ENCODE measurements at regions not wholly inside any gene's neighbourhood (a gene's known extent, or its start where the extent isn't known, plus 50 kb on each side); places are given as distances from the start of the nearest gene placed in this dataset.
"Not testable (repeated sequence)": the region's sequence is repeated elsewhere in the genome, so short reads cannot be mapped to it uniquely, and the experiment has no call there.

DNA sequence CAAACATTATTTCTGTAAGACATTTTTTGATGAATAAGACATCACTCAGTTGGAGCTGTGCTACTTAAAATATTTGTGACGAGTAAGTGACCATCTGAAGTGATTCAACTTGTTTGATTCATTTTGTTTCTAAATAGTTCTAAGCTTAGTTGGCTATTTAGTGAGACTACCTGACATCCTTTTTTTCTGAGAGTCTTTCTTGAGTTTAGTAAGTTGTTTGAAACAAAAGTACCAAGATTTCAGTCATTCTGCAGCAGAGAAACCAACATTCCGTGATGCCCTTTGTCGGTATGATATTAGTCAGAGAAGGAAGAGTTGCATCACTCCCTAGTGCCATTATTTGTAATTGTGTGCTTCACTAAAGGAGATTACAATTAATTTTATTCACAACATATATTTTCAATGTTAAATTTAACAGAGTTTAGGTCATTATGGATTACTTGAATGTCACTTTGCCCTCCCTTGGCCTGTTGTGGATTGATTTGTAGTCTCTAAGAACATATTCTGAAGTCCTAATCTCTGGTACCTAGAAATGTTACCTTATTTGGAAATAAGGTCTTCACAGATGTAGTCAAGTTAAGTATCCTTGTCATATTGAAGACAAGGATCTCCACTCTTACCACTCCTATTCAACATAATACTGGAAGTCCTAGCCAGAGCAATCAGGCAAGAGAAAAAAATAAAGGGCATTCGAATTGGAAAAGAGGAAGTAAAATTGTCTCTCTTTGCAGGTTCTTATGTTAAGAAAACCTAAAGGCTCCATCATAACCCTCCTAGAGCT is 212.2 kb downstream of the PCSK1 start:
- CTCF ChIA-PET: no interaction called here
- POLR2A ChIA-PET: interaction anchor here (0.6 kb wide), 1 partner anchor 157 kb away, joined by 3 read pairs; no protein-coding TSS in a partner anchor

DNA sequence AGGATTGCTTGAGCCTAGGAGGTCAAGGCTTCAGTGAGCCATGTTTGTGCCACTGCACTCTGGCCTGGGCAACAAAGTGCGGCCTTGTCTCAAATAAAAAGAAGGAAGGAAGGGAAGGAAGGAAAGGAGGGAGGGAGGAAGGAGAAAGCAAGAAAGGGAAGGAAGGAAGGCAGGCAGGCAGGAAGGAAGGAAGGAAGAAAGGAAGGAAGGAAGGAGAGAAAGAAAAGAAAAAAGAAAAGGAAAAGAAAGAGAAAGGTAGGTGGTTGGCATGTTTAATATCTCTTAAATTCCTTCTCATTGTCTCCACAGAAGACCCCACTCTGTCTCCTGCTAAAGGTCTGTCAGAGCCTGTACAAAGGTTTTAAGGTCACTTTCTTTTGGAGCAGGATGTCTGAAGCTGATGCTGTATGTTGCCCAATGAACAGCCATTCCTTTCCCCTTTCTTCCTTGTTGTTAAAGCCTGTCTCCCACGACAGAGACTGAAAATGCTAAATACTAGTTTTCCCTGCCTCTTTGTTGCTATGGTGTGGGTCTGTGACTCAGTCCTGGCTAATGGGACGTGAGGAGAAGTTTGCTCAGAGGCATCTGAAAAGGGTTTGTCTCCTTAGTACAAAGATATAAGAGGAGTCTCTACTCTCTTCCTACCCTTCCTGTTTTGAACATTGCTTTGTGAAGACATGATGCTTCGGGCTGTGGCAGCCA is 213.3 kb downstream of the PCSK1 start:
- ChIA-PET POLR2A (interaction anchor here (0.6 kb wide), 1 partner anchor 156 kb away, joined by 3 read pairs; no protein-coding TSS in a partner anchor), CTCF (no interaction called here)

DNA sequence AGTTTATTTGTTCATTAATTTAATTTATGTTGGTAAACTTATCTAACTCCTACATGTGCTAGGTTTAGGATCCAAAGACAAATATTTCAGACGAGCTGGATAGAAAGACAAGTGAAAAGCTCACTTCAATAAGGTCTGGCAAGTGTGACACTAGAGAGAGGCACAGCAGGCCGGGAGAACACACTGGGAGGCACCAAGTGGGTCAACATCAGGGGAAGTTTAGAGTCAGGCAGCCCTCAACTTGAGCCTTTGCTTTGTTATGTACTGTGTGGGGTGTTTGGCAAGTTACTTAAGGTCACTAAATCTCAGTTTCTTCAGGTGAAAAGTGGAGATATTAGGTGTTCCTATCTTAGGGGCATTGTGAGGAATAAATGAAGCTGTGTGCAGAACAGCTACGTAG is 214.4 kb downstream of the PCSK1 start:
- POLR2A ChIA-PET: no interaction called here

DNA sequence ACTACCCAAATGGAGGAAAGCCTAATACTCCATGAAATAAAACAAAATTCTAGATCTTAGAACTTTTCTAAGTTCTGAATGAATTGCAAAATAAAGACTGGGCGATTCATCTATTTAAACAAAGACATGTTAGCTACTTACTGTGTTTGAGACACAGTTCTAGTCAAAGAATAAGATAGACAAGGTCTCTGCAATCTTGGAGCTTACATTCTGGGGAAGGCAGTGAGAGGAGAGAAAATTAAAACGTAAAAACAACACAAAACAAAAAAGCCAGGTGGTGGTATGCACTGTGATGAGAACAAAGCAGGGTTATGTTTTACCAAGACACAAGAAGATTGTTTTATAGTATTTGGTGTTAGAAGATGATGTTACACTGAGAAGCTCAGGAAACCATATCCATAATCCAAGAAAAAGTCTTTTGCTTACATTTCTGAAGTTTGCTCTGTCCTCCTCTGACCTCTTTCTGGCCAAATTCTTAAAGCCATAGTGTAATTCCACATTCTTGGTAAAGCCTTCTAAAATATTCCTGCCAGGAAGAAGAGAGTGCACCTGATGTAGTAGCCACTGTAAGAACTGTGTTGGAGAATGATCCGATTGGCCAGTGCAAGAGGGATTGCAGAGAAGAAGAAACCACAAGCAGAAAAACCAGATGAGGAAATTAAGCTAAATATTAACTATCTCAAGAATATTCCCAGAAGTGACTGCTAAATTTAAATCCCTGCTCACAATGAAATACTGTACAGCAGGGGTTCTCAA is 218.4 kb downstream of the PCSK1 start:
- CTCF ChIA-PET: no interaction called here
- POLR2A ChIA-PET: no interaction called here

More for the DNA sequence above, 214.4 kb downstream of the PCSK1 start:
- CTCF ChIA-PET: no interaction called here

DNA sequence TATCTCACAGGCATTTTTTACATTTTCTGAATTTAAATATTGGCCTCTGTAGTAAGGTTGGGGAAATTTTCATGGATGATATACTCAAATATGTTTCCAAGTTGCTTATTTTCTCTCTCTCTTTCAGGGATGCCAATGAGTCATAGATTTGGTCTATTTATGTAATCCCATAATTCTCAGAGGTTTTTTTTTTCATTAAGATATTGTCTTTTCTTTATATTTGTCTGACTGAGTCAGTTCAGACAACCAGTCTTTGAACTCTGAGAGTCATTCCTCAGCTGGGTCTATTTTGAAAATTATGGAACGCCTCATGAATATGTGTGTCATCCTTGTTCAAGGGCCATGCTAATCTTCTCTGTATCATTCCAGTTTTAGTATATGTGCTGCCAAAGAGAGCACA is 223.2 kb downstream of the PCSK1 start:
- CTCF ChIA-PET: no interaction called here
- POLR2A ChIA-PET: no interaction called here

DNA sequence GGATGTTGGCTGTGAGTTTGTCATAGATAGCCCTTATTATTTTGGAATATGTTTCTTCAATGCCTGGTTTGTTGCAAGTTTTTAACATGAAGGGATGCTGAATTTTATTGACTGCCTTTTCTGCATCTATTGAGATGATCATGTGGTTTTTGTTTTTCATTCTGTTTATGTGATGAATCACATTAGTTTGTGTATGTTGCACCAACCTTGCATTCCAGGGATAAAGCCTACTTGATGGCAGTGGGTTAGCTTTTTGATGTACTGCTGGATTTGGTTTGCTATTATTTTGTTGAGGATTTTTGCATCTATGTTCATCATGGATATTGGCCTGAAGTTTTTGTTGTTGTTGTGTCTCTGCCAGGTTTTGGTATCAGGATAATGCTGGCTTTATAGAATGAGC is 225.6 kb downstream of the PCSK1 start:
- ChIA-PET POLR2A (no interaction called here), CTCF (no interaction called here)

DNA sequence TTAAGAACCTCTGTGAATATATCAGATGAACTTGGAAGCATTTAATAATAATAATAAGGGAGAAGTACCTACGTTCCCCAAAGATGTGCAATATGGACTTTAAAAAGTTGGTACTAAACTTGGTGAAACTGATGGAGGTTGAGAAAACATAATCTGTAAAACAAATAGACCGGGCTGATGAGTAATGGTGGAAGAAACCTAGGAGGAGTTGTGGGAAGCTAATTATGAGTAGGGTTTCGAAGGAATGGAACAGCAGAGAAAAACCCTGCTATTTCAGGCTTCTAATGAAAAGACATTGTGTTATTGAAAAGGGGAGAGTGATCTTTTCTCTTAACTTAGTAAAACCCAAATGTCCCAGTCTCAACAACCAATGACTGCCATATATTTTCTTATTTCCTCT is 229.3 kb downstream of the PCSK1 start:
- ChIA-PET CTCF (no interaction called here), POLR2A (no interaction called here)

DNA sequence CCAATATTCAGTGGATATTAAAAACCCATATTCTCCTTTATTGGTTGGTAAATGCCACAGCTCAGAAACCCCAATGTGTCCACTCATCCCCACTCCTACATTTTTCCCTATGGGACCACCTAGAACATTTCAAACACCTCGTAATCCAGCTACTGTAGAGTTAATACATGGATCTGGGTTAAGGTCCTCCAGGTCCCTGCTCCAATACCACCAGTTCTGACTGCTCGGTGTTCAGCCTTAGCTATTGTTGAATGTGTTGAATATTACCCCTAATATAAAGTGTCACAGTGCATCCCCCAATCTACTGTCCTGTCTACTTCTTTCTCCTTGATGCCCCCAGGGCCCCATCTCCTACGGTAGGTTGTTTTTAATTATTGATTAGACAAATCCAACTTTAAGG is 231.5 kb downstream of the PCSK1 start:
- ChIA-PET CTCF (no interaction called here), POLR2A (no interaction called here)

DNA sequence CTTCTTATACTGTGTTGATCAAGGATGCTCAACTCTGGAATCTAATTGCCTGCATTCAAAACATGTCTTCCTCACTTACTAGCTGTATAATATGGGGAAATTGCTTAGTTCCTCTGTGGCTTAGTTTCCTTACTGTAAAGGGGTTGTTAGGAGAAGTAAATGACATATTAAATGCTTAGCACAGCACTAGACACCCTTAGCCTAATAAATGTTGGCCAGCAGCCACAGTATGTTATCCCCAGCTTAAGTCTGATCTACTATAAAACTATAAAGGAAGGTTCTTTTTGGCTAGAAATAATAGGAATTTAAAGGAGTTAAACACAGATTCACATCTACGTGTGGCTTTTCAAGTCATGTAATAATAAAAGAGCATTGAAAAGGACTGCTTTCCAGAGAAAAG is 232.4 kb downstream of the PCSK1 start:
- CTCF ChIA-PET: no interaction called here
- POLR2A ChIA-PET: no interaction called here

DNA sequence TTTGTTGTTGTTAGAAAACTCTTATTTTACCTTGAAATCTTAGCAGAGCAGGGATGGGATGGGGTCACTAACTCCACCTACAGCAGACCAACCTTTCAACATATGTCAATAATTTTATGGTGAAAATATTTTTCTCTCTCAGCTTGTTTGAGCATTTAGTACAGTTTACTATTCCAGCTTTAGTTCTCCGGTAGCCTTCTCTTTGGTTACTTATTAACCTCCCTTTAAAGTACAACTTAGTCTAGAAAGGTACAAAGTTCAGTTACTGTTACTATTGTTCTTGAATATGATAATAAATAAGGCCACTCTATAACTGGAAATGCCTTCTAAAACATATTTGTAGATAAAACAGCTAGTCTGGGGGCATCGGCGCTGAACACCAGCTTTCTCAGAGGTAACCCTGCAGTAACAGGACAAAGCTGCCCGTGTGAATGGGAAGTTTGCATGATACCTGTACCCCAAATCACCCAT is 233.3 kb downstream of the PCSK1 start:
- ChIA-PET CTCF (no interaction called here), POLR2A (no interaction called here)

DNA sequence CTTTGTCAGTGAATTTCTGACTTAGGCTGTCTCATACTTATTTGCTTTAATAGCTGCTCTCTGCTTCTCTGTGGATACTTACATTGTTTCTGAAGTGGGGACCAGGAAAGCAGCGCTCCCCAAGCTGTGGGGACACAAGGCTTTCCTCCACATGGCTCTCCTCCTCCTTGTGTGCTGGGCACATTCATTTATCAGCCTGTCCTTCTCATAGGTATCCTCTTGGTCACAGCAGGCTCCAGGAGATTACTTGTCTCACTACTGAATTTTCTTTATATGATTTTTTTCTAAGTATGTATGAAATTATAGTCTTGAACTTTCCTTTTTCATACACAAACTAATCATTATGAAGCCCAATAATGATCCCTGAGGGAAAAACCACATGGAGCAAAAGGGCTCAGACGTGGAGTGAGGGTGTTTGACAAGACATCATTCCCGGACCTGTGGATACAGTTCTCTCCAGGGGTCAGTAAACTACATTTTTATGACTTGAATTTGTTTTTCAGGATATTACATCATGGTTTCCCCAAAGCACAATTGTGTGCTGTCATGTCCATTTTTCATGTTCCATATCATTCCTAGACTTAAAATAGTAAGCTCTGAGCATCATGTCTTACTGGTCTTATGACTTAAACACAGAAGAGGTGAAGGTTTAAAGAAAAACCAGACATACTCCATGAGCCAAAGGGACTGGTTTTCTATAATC is 234.5 kb downstream of the PCSK1 start:
- ChIA-PET POLR2A (no interaction called here), CTCF (no interaction called here)

DNA sequence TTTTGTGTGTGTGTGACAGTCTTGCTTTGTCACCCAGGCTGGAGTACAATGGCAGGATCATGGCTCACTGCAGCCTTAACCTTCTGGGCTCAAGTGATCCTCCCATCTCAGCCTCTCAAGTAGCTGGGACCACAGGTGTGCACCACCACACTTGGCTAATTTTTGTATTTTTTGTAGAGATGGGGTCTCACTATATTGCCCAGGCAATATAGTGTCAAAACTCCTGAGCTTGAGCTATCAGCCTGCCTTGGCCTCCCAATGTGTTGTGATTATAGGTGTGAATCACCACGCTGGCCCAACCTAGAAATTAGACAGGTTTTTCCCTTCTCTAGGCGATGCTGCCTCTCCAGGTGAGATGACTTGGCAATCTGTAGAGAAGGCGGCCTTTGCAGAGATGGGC is 235.3 kb downstream of the PCSK1 start:
- POLR2A ChIA-PET, CTCF ChIA-PET: not testable (repeated sequence)

DNA sequence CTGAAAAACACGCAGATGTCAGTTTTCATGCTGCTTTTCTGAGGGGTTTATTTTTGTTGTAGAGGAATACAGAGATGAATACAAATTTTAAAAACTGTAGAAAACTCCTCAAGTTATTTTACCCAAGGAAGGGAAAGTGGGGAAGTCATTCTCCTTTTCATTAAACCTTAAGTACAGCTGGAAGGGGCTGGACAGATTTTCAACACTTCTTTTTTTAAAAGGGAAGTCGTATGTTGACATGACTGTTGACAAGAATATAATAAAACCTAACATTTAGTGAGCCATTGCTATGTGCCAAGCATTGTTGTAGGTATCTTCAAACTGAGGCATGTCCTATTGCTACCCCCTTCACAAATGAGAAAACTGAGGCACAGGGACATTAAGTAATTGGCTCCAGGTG is 235.7 kb upstream of the ELL2 start:
- CTCF ChIA-PET: no interaction called here

DNA sequence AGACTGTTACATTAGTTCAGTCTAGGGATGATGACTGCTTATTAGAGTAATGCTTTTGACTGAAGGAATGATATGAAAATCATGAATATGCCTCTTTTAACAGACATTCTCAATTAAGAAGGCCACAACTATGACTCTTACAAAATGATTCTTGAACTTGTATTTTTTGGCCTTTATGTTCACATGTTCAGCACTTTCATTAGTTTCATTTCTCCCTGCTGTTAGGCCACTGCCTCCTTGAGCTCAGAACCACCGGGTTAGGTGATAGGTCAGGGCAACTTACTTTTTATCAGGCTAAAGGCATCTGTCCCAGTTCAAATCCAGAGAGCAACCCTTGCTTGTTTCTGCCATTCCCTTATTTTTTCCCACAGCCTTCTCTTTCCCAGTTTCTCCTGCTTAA is 235.2 kb upstream of the ELL2 start:
- POLR2A ChIA-PET: no interaction called here

More for the DNA sequence above, 235.7 kb upstream of the ELL2 start:
- POLR2A ChIA-PET: no interaction called here

DNA sequence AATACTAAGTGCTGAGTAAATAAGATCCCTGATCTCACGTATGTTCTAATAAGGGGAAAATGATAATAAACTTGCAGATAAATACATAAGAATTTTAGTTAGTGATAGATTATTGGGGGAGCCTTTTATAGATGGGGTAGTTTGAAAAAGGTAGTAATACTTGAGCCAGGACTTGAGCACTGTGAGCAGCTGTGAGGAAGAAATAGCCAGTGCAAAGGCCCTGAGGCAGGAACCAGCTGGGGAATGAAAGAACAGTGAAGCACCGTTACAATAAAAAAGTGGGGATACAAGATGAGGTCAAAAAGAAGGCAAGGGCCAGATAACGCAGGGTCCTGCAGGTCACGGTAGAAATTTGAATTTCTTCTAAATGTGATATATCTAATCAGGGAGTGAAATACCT is 234.8 kb upstream of the ELL2 start:
- CTCF ChIA-PET: no interaction called here

More for the DNA sequence above, 235.2 kb upstream of the ELL2 start:
- CTCF ChIA-PET: no interaction called here

DNA sequence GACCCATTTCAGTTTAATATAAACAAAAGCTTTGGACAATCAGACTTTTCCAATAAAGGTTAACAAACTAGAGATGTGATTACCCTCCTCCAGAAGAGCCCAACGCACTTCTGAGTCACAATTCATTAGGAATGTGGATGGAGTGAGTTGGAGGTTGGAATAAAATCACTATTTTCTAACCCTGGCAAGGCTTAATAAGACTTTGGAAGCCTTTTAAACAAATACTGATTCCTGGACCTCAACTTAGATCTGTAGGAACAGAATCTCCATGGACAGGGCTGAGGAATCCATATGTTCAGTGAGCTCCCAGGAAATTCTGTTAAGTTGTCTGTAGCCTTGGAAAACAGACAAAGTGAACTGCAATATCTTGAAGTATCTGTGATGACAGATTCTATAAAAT is 233.5 kb upstream of the ELL2 start:
- POLR2A ChIA-PET: no interaction called here
- CTCF ChIA-PET: no interaction called here

More for the DNA sequence above, 234.8 kb upstream of the ELL2 start:
- POLR2A ChIA-PET: no interaction called here

DNA sequence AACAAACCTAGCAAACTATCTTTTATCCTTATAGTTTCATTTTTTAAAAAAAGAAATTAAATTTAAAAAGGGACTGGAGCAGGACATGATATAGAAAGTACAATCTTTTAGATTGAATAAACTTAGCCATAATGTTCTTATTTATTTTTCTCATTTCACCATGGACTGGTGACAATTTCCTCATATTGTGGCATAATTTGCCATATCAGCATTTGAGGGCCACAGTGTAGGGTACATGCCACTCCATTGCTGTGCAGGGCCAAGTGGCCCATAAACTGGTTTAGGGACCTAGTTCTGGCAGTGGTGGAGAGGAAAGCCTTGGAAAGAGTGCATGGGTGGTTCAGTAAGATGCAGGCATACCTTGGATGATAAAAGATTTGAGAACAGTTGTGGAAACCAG is 232.9 kb upstream of the ELL2 start:
- POLR2A ChIA-PET: no interaction called here
- CTCF ChIA-PET: no interaction called here

DNA sequence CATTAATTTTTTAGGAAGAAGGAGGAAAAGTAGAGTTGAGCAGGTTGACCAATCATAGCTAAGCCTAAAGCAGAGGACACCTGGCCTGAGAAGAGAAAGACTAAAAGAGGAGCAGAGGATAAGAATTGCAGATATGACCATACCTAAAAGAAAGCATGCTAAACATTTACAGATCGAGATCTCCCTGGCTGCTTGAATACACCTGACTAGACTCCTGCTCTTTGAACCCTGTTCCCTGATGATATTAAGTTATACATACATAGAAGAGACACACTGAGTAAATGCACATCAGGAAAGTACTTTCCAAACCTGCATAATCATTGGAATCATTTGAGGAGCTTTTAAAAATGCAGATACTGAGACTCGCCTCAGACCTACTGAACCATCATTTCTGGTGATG is 232.3 kb upstream of the ELL2 start:
- ChIA-PET POLR2A (no interaction called here), CTCF (no interaction called here)

DNA sequence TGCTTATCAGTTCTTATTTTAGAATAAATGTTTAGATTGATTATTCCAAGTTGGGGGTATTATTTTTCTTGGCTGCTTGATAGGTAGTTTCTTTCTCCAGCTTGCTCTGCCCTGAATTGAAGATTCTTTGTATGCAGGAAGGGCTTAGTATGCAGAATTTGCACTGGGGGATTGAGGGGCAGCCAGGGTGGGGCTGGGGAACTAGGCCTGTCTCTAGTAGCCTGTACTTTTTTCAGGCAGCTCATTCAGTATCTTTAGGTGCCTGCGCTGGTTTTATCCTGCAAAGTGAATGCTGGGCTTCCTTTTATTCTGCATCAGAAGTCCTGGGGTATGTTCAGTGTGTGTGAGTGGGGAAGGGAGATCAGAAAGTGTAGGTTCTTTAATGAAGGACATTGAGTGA is 228.3 kb upstream of the ELL2 start:
- CTCF ChIA-PET: no interaction called here
- POLR2A ChIA-PET: no interaction called here

DNA sequence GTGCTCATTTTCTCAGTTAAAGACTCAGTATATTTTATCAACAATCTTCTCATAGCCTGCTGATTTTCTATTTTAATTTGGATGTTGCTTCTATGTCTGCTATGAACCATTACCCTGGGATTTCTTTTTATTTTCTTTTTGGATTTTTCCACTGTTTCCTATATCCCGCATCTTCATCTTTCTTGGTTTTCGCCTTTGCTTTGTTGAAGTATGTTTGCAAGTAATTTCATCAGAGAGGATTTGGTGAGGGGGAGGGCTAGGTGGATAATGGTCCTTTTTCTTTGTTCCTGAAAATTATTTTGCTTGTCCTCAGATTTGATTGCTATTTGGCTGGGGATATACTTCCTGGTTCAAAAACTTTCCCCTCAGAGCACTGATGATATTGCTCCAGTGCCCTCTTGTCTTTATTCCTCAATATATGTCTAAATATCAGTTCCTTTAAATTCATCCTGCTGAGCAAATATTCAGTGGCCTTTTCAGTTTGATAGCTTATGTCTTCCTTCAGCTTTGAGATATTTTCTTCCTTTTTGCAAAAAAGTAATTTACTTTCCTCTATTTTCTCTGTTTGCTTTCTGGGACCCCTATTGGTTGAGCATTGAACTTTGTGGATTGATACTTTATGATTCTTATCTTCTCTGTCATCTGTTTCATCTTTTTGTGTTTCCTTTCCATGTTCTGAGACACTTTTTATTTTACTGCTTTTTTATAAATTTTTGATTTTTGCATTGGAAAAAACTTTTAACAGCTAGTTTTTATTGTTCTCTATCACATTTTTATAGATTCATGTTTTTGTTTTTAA is 227.6 kb upstream of the ELL2 start:
- ChIA-PET CTCF (no interaction called here), POLR2A (no interaction called here)

Measured in activated CD8-positive, alpha-beta memory T cell treated with anti-CD3 and anti-CD28 coated beads for 36 hours (primary cell).